GM12874 (cell line): ENCODE measurements at regions not wholly inside any gene's neighbourhood (a gene's known extent, or its start where the extent isn't known, plus 50 kb on each side); places are given as distances from the start of the nearest gene placed in this dataset.

ENCODE experiments used
- CTCF ChIP-seq: IDR thresholded peaks from 2 replicates; pipeline ENCODE4 v1.5.1; 2011; ENCODE audit warnings: low read depth, mild to moderate bottlenecking, control low read depth, low read length, moderate library complexity; ENCODE audit not compliant: insufficient read depth

GRCh38 chr2:225310745-225311144 is 88.8 kb upstream of the NYAP2 start:
- TF ChIP-seq CTCF = no peak

GRCh38 chr2:225309516-225309915 is 90.0 kb upstream of the NYAP2 start:
- TF ChIP-seq CTCF = no peak

GRCh38 chr2:225296951-225297350 is 102.6 kb upstream of the NYAP2 start:
- no peak for TF ChIP-seq CTCF

- TF ChIP-seq CTCF = no peak
Measured at GRCh38 chr2:225295102-225295501, 104.4 kb upstream of the NYAP2 start.

- no peak for TF ChIP-seq CTCF
Measured at GRCh38 chr2:225293638-225294037, 105.9 kb upstream of the NYAP2 start.

GRCh38 chr2:225290757-225291400 is 108.6 kb upstream of the NYAP2 start:
- no peak for TF ChIP-seq CTCF

- no peak for TF ChIP-seq CTCF
Measured at GRCh38 chr2:225289659-225290058, 109.9 kb upstream of the NYAP2 start.
